HG03565 (cell line): ENCODE measurements at regions not wholly inside any gene's neighbourhood (a gene's known extent, or its start where the extent isn't known, plus 50 kb on each side); places are given as distances from the start of the nearest gene placed in this dataset.
A peak's percentile ranks its signal among the peaks of the same experiment; 100 is the strongest.

Source experiments
- ATAC-seq: cut with Tn5 transposase; IDR thresholded peaks from one replicate; pipeline ENCODE4 v1.9.1; 2021; ENCODE audit warnings: mild to moderate bottlenecking, moderate library complexity; ENCODE audit not compliant: unreplicated experiment

DNA sequence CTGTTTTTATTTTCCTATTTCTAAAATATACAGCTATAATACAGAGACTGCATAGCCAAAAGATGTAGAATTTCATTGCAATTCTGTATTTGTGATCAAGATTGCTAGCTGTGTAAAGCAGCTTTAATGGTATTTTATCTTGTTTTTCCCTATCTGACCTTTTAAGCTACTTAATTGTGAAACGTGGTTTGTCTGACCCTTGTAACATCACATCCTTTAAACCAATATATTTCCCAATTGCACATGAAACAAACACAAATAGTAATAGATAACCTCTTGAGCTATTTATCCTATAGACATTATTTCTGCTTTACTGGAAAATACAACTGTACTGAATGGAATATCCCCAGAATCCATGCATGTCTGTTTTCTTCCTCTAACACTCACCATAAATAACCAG lies 112.2 kb upstream of the PLPPR4 start:
- no peak for ATAC-seq

DNA sequence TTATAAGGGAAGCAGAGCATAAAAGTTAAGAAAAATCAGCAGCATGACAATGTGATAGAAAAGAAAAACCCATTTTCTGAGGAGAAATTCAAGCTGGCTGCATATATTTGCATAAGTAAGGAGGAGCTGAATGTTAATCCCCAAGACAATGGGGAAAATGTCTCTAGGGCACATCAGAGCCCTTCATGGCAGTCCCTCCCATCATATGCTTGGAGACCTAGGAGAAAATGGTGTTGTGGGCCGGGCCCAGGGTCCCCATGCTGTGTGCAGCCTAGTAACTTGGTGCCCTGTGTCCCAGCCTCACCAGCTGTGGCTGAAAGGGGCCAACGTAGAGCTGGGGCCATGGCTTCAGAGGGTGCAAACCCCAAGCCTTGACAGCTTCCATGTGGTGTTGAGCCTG lies 100.6 kb upstream of the PLPPR4 start:
- ATAC-seq: no peak

DNA sequence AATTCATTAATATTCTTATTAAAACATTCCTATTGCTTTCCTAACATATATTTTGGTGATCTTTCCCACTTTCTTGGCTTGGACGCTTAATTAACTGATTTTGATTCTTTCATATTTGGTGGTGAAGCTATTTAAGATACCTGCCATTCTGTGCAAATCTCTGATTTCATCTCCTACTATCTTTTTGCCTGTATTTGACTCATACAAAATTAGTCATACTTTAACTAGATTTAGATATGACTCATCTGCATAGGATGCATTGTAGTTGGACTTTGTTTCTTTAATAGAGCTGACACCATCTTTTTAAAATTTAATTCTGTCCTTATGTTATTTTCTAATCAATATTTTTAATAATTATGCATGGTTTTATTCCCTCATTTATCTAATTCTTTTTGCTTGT lies 93.8 kb upstream of the PLPPR4 start:
- ATAC-seq: peak; percentile 82

DNA sequence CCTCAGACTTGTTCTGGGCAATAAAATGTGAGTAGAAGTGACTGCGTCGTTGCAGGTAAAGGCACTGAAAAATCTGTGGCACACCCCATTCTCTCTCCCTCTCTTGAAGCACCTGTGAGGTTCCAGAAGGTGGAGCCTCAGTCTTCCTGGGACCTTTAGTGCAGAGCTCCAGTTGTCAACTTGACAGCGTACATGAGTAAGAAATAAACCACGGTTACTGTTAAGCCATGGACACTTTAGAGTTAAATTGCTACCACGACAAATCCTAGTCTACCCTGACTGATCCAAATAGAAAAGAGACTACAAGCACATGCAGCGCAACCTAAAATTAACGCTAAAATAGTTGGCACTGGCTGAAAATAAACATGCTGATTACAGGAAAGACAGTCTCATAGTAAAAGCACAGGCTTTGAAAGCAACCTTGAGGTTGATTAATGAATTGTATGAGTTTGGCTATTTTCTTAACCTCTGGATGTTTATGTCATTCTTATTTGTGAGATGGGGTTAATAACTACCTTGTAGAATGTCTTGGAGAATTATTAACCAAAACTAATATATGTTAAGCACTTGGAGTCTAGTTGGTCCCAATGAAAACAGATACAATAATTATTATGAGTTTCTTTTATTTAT lies 93.0 kb upstream of the PLPPR4 start:
- ATAC-seq: no peak

DNA sequence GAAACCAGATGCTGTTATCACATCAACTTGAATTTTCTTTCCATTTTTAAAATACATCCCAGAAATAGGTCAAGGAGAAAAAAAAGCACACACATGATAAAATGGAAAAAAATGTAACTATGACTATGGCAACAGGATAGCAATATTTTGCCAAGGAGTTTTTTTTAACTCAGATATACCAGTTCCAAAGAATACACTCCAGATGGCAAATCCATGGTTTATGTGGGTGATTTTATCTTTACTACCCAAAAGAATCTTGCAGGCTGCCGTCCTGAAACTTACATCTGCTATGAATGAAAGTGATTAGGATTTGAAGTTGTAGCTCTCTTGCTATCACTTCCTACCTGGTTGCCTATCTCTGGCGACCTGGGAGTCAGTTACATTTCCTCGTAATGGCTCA lies 91.0 kb upstream of the PLPPR4 start:
- no peak for ATAC-seq

DNA sequence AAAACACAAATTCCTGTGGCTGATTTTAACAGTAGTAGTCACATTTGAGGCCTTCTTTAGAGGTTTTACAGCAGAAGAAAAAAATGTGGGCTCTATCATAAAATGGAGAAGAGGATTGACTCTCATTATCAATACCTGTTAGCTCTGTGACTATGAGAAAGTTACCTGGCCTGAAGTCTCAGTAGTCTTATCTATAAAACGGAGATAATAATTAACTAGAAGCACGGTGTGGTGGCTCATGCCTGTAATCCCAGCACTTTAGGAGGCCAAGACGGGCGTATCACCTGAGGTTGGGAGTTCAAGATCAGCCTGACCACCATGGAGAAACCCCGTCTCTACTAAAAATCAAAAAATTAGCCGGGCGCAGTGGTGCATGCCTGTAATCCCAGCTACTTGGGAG lies 90.4 kb upstream of the PLPPR4 start:
- ATAC-seq: no peak

DNA sequence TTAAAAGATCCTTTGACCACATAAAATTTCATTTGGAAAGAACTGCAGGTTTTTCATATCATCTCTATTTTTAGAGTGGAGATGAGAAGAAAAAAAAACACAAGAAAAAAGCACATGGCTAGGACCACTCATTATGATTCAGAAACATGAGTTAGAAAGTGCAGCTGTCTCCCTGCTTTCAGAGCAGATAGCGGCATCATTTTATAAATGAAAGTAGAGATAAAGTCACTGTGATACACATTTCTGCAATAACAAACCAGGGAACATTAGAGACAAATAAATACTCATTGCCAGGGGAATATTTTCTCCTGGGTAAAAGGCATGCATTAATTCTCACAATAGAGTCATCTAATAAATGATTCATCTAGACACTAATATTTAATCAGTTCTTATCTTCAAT lies 87.5 kb upstream of the PLPPR4 start:
- ATAC-seq: no peak

DNA sequence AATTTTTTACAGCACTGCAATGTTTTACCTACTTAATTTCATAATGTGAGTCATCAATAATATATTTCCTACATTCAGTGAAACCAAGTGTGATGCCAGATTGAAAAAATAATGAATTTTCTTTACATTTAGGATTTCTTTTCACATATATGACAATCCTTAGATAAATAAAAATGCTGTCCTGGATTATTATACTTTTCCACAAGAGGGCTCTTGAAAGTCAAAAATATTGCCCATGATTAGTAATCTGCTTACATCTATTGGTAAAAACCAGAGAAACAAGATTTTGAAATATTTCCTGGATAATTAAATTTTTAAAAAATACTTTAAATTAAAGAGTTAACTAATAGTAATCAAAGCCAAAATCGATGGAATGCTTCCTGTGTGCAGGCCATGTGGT lies 86.8 kb upstream of the PLPPR4 start:
- no peak for ATAC-seq

DNA sequence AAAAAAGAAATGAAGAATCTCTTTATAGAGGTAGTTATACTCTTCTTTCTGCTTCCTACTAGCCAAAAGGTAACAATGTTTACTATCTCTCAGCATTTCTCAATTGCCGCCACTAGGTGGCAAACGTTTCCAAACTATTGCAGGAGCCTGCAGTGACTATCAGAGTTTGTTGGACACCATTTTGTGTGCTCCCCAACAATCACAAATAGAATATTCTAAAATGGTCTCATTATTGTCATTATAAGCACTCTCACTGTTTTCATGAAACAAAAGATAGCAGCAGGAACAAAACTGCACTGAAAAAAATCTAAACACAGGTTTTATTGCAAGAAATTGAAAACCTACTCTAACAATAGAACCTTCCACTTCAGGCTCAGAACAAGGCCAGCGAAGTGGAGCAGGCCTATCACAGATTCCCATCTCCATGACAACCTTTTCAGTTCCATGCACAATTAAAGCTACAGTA lies 83.9 kb upstream of the PLPPR4 start:
- peak; percentile 99 for ATAC-seq

DNA sequence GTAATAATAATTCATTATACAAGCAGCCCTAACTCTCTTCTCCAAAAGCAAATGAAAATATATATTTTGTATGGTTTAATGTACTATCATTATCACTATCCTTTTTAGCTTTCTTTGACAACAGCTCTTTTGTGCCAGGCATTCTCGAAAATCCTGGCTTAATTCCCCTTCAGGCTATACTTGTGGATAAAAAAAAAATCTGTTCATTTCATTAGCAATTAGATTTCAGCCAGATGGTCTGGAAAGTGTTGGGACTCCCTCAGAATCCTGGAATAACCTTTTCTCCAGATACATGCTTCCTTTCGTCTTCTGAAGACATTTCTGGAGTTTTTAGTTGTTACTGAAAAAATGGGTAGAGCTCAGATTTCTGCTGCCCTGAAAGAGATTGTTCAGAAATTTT lies 83.4 kb upstream of the PLPPR4 start:
- no peak for ATAC-seq

DNA sequence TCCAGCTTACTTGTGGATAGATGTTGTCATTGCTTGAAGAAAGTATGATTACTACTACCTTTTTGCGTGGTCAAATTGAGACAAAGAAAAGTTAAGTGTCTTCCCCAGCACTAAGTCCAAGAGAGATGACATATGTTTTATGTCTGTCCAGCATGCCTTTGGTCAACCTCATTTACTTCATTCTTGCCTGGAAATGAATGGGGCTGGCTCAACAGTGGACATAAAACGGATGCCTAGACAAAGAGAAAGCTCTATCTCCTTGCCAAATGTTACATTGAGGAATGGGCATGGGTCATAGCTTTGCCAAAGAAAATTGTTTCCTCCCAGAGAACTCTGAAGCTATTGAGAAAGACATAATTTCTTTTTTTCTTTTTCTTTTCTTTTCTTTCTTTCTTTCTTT lies 82.4 kb upstream of the PLPPR4 start:
- no peak for ATAC-seq

DNA sequence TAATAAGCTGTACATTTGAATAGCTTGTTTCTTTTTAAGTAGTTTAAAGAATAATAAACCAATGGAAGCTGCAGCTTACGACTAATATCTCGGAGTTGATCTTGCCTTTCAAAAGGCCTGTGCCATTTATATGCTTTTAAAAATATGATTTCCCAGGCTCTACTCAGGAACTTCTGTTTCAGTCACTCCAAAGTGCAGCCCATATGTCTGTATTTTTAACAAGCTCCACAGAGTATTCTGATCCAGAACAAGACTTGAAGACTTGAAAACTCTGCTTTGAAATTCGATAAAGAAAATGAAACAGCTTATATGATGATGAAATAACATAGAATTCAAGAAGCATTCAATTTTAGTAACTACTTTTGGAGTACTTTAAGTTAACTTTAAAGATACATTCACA lies 79.1 kb upstream of the PLPPR4 start:
- ATAC-seq: no peak

DNA sequence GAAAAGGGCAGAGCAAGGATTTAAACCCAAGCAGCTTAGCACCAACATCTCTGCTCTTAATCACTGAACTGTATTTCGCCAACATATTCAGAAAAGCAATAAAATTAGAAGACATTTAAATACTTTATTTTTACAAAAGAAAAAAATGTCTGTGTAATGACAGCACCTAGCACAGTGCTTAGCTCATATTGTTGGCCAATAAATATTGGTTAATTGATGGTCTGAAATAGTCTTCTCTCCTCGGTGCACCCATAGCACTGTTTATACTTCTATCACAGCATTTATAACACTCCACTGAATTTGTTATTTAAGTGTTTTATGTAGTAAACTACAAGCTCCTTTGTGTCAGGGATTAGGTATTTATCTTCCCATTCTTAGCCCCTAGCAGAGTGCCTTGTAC lies 70.9 kb upstream of the PLPPR4 start:
- no peak for ATAC-seq

DNA sequence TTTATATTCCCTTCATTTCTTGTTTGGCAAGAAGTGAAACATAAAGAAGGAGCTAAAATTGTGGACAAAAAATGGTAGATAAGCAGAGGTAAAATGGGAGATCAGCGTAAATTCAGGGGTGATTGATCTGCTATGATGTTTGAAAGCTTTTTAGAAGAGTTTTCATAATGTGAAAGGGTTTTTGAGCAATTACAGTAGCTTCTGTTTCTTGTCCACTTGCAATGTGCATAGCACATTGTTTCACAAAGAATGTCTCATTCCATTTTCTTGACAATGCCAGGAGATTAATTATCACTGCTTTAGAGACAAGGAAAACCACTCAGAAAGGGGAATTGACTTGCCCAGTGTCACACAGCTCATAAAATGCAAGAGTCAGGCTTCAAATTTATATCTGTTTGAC lies 65.9 kb upstream of the PLPPR4 start:
- ATAC-seq: no peak

DNA sequence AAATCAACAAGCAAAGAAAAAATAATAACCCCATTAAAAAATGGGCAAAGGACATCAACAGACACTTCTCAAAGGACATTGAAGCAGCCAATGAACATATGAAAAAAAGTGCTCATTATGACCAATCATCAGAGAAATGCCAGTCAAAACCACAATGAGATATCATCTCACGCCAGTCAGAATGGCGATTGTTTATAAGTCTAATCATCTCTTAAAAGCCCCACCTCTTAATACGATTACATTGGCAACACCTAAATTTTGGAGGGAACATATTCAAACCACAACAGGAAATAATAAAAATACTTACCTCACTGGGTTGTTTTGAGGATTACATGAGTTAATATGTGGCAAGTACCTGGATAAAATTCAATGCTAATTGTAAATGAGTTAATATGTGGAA lies 57.1 kb upstream of the PLPPR4 start:
- ATAC-seq: no peak
